ENCODE measurements at regions not wholly inside any gene's neighbourhood (a gene's known extent, or its start where the extent isn't known, plus 50 kb on each side); places are given as distances from the start of the nearest gene placed in this dataset.

DNA sequence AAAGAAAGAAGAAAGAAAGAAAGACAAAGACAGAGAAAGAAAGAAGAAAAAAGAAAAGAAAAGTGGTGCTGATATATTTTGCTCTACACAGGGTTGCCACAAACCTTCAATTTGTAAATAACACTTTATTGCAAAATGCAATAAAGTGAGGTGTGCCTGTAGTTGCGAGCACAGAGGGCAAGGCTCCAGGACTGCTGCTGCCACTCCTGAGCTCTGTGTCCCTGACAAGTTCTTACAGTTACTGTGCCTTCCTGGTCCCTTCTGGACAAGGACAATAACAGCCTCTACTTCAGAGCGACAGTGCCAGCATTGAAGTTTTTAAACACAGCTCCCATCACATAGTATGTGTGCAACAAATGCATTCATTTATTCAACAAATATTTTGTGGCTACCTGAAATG lies 148.1 kb downstream of the AXIN2 start:
- Histone ChIP-seq H2AK5ac (ENCODE audit: low read depth, low read length) (no peak overlapping the region), H3K27me3 (ENCODE audit: control insufficient read depth, insufficient read depth, low read length) (no peaks in the 10 kb centered on the region; the same call in 1 of the 2 replicates), H2BK5ac (ENCODE audit: low read depth, low read length, poor library complexity, severe bottlenecking) (no peak overlapping the region), H3K36me3 (ENCODE audit: control insufficient read depth, insufficient read depth, low read length) (no peaks in the 10 kb centered on the region), H4K8ac (ENCODE audit: low read depth in 2 of 2, low read length in 2 of 2) (no peak overlapping the region), H2BK15ac (ENCODE audit: low read depth, low read length) (no peak overlapping the region), H4K20me1 (ENCODE audit: insufficient read depth, low read length) (no peaks in the 10 kb centered on the region), H3K14ac (replicated peaks; ENCODE audit: low read depth, low read length) (no peak overlapping the region), H2AFZ (replicated peaks; ENCODE audit: low read length, poor library complexity) (no peak overlapping the region), H3K23ac (ENCODE audit: low read depth, low read length) (no peak overlapping the region), H4K5ac (ENCODE audit: low read depth, low read length) (no peak overlapping the region), H3K4me2 (ENCODE audit: low read depth, low read length) (no peak overlapping the region), H3K9ac (ENCODE audit: low read depth, low read length) (no peak overlapping the region), H2BK120ac (ENCODE audit: low read depth, low read length) (no peak overlapping the region), H2BK20ac (ENCODE audit: low read depth, low read length) (no peak overlapping the region), H3K18ac (ENCODE audit: low read depth, low read length) (no peak overlapping the region), H2AK9ac (replicated peaks; ENCODE audit: low read depth, low read length, poor library complexity) (no peak overlapping the region), H3K79me1 (ENCODE audit: low read depth in 1 of 2, low read length in 2 of 2) (no peaks in the 10 kb centered on the region), H3K4me1 (ENCODE audit: control insufficient read depth, insufficient read depth, low read length) (no peaks in the 10 kb centered on the region), H3K4me3 (ENCODE audit: insufficient read depth, low read depth, low read length) (no peak overlapping the region), H3K9me1 (ENCODE audit: insufficient read depth, low read length) (no peaks in the 10 kb centered on the region; the same call in 1 of the 2 replicates), H4K91ac (ENCODE audit: insufficient read depth, low read depth, low read length) (no peak overlapping the region), H3K56ac (ENCODE audit: extremely low read depth, insufficient read depth, low read length) (no peak overlapping the region), H3K9me3 (ENCODE audit: control insufficient read depth, insufficient read depth, low read length) (no peaks in the 10 kb centered on the region; the same call in 1 of the 2 replicates), H3K27ac (ENCODE audit: insufficient read depth, low read length) (no peak overlapping the region), H3K4ac (ENCODE audit: low read depth, low read length) (no peak overlapping the region)
- no TSS peak for BruUV-seq (replicated peaks)
- dilution Hi-C loops (cut with HindIII; ENCODE audit: low sequenced_read_pairs, unreplicated experiment) (no loop called here), in situ Hi-C loops (cut with MboI; ENCODE audit: low sequenced_read_pairs) (no loop called here), intact Hi-C loops (cut with micrococcal nuclease) (no loop called here)
- TF ChIP-seq MAFK (IDR thresholded peaks at IDR 0.05; ENCODE audit: low read depth, low read length) (no peak), CEBPB (IDR thresholded peaks at IDR 0.05; ENCODE audit: low read depth, low read length) (no peak), CHD1 (IDR thresholded peaks at IDR 0.05; ENCODE audit: low read depth, low read length) (no peak), POLR2A (IDR thresholded peaks at IDR 0.05; ENCODE audit: low read depth, low read length) (no peak)
- CTCF ChIA-PET = no interaction called here
- no peak for DNase-seq
- POLR2A ChIA-PET (ENCODE audit: unreplicated experiment) = no interaction called here
- ATAC-seq (ENCODE audit: low read depth) = no peak
- no CpG with 5 or more reads among the region's 2 CpGs for WGBS, 2 experiments (ENCODE audit: extremely low coverage in 2 of 2, insufficient read length in 1 of 2)

Measured in IMR-90 (cell line).